ENCODE measurements at regions not wholly inside any gene's neighbourhood (a gene's known extent, or its start where the extent isn't known, plus 50 kb on each side); places are given as distances from the start of the nearest gene placed in this dataset.

GRCh38 chr4:14368391-14368790, 633.9 kb upstream of the CPEB2 start:
- TF ChIP-seq POLR2A (IDR thresholded peaks at IDR 0.05; ENCODE audit: low read depth) (no peak), CTCF (IDR thresholded peaks at IDR 0.05) (no peak)

Measured in esophagus muscularis mucosa (tissue), 3 donors.